Coronary artery (tissue), 2 donors: ENCODE measurements at regions not wholly inside any gene's neighbourhood (a gene's known extent, or its start where the extent isn't known, plus 50 kb on each side); places are given as distances from the start of the nearest gene placed in this dataset.

Experiments used
- DNase-seq: peaks from one replicate; pipeline ENCODE4 v3.0.0-alpha.2; 2017; ENCODE audit warnings: low spot score
- H3K27ac ChIP-seq, 2 donors: fragments of 200-600 bp; sonication (generic); one replicate each; pipeline ENCODE4 v1.5.1; 2016 to 2019
- H3K4me3 ChIP-seq: fragments of 200-600 bp; sonication (generic); 2 replicates; pipeline ENCODE4 v1.5.1; 2016; ENCODE audit warnings: mild to moderate bottlenecking, moderate library complexity
- TF ChIP-seq, protein P1 (sequence below): fragments of 200-600 bp; sonication (generic); IDR thresholded peaks from one replicate; pipeline ENCODE4 v1.5.1; 2019; ENCODE audit warnings: antibody characterized with exemption

- Histone ChIP-seq H3K27ac (no peak overlapping the region), H3K4me3 (no peak overlapping the region)
- TF ChIP-seq, protein P1, sequence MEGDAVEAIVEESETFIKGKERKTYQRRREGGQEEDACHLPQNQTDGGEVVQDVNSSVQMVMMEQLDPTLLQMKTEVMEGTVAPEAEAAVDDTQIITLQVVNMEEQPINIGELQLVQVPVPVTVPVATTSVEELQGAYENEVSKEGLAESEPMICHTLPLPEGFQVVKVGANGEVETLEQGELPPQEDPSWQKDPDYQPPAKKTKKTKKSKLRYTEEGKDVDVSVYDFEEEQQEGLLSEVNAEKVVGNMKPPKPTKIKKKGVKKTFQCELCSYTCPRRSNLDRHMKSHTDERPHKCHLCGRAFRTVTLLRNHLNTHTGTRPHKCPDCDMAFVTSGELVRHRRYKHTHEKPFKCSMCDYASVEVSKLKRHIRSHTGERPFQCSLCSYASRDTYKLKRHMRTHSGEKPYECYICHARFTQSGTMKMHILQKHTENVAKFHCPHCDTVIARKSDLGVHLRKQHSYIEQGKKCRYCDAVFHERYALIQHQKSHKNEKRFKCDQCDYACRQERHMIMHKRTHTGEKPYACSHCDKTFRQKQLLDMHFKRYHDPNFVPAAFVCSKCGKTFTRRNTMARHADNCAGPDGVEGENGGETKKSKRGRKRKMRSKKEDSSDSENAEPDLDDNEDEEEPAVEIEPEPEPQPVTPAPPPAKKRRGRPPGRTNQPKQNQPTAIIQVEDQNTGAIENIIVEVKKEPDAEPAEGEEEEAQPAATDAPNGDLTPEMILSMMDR, result no peak
- DNase-seq, result no peak
Measured at GRCh38 chr5:57828221-57828620, 345.6 kb upstream of the ACTBL2 start.

DNA sequence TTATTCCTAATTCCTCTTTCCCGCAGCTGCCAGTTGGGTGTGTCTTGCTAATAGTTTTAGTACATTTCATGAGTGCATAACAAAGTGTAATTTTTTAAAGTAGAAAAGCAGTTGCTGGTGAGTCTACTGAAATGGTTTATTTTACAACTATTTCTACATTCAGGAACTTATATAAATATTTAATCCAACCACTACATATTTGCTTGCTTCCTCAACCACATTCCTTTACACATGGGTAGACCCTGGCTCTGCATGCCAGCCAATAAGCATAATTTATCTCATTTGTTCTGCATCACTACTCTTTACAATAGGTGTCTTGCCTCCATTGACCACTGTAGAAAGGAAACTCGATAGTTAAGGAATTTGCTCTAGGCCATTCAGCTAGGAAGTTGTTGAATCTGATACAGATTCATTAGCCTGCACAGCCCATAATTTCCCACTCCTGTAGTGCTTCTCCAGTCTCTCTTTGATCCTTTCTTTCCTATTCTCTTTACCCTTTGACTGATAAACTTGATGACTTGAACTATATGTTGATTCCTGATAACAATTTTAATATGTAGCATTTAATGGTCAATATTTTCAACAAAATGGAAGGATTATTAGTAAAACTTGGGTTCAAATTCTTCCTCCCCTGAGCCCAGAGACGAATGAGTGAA, 342.5 kb upstream of the ACTBL2 start:
- TF ChIP-seq, protein P1, result no peak
- no peak overlapping the region for H3K4me3 ChIP-seq
- H3K27ac ChIP-seq, result no peak overlapping the region
- DNase-seq, result no peak

DNA sequence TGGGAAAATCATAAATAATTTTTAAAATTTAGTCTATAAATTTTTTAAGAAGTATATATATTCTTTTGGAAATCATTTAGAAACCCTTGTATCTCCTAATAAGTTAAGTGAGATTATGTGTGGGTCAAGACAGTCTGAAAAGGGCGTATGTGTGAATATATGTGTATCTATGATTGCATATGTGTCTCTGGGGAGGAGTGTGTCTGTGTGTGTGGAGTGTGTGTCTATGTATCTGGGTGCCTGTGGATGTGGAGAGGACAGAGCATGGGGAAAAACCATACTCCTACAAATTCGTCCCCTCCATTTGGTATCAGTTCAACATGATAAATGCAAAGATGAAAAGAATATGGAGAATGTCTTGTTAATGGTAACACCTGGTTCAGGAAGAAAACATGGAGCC, 342.0 kb upstream of the ACTBL2 start:
- TF ChIP-seq, protein P1, result no peak
- no peak overlapping the region for H3K4me3 ChIP-seq
- DNase-seq, result no peak
- no peak overlapping the region for H3K27ac ChIP-seq

DNA sequence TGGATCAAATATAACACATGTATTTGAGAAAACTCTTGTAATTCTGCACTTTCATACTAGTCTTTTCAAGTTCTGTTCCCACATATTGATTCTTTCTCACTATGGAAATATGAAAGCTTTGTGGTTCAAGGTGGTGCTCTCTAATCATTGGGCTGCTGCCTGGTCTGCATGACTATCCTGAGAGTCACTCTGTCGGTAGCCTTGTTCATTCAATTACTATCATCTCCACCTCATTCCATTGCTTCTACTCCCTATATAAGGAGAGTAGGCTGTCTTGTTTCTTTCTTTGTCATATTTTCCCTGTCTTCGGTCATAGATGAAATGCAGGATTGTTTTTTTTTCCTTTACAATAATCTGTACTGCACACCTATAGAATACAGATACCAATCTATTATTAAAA, 341.4 kb upstream of the ACTBL2 start:
- TF ChIP-seq, protein P1, result no peak
- no peak overlapping the region for H3K4me3 ChIP-seq
- no peak for DNase-seq
- H3K27ac ChIP-seq, result no peak overlapping the region

GRCh38 chr5:57822651-57823050, 340.0 kb upstream of the ACTBL2 start:
- TF ChIP-seq, protein P1, result no peak
- H3K4me3 ChIP-seq, result no peak overlapping the region
- no peak overlapping the region for H3K27ac ChIP-seq
- DNase-seq, result no peak

DNA sequence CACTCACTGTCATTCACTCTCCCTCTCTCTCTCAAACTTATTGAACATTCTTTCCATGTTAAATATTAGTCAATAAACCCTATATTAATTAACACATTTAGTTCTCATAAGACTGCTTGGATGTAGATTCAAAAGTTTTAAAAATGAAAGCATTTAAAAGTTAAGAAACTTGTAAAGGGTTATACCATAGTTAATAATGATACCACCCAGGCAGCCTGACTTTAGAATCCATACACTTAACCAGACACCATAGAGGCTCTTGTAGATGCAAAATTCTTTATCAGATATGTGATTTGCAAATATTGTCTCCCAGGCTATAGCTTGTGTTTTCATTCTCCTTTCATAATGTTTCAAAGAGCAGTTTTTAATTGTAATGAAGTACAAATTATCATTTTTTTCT, 335.8 kb upstream of the ACTBL2 start:
- no peak overlapping the region for H3K4me3 ChIP-seq
- H3K27ac ChIP-seq, result no peak overlapping the region
- DNase-seq, result no peak
- TF ChIP-seq, protein P1, result no peak

DNA sequence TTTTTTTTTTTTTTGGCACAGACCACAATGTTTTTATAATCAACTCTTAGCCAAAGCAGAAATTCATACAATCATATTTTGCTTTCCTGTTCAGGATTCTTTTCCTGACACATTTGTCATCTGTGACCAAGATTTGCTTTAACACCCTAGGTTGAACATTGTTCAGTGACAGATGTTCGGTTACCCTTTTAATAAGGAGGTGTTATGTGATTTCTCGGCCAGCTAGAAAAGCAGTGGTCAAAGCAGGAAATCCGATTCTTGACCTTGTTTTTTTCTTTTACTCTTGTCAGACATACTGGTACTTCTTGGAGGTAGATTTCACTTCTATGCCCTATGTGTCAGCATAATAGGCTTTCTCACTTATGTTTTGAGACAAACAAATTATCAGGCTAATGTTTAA, 335.3 kb upstream of the ACTBL2 start:
- DNase-seq, result no peak
- no peak overlapping the region for H3K27ac ChIP-seq
- TF ChIP-seq, protein P1, result no peak
- H3K4me3 ChIP-seq, result no peak overlapping the region
